ENCODE measurements at regions not wholly inside any gene's neighbourhood (a gene's known extent, or its start where the extent isn't known, plus 50 kb on each side); places are given as distances from the start of the nearest gene placed in this dataset.

- H3K4me1 ChIP-seq (ENCODE audit: low read depth), result no peaks in the 10 kb centered on the region
- no peaks in the 10 kb centered on the region for H3K27me3 ChIP-seq
- no peak overlapping the region for H3K4me3 ChIP-seq
- no peak for TF ChIP-seq CTCF (IDR thresholded peaks at IDR 0.05; ENCODE audit: low read depth, low read length)
- H3K36me3 ChIP-seq, result no peaks in the 10 kb centered on the region
- no peak for DNase-seq (ENCODE audit: low read depth in 1 of 2, low spot score in 1 of 2)
- H3K27ac ChIP-seq, result no peak overlapping the region
- no peaks in the 10 kb centered on the region for H3K9me3 ChIP-seq (ENCODE audit: low read depth)
Observed at GRCh38 chr2:58667137-58667774, 426.1 kb upstream of the FANCL start.

- Histone ChIP-seq H3K4me3 (no peak overlapping the region), H3K4me1 (ENCODE audit: low read depth) (no peaks in the 10 kb centered on the region), H3K36me3 (no peaks in the 10 kb centered on the region), H3K27ac (no peak overlapping the region), H3K9me3 (ENCODE audit: low read depth) (no peaks in the 10 kb centered on the region), H3K27me3 (no peaks in the 10 kb centered on the region)
- TF ChIP-seq CTCF (IDR thresholded peaks at IDR 0.05; ENCODE audit: low read depth, low read length), result no peak
- no peak for DNase-seq (ENCODE audit: low read depth in 1 of 2, low spot score in 1 of 2)
Observed at GRCh38 chr2:58666323-58666970, 425.3 kb upstream of the FANCL start.

- Histone ChIP-seq H3K4me3 (no peak overlapping the region), H3K4me1 (ENCODE audit: low read depth) (no peaks in the 10 kb centered on the region), H3K9me3 (ENCODE audit: low read depth) (no peaks in the 10 kb centered on the region), H3K27ac (no peak overlapping the region), H3K27me3 (no peaks in the 10 kb centered on the region), H3K36me3 (no peaks in the 10 kb centered on the region)
- no peak for TF ChIP-seq CTCF (IDR thresholded peaks at IDR 0.05; ENCODE audit: low read depth, low read length)
- no peak for DNase-seq (ENCODE audit: low read depth in 1 of 2, low spot score in 1 of 2)
Observed at GRCh38 chr2:58665154-58665553, 424.0 kb upstream of the FANCL start.

- TF ChIP-seq CTCF (IDR thresholded peaks at IDR 0.05; ENCODE audit: low read depth, low read length), result no peak
- H3K4me1 ChIP-seq (ENCODE audit: low read depth), result no peaks in the 10 kb centered on the region
- no peaks in the 10 kb centered on the region for H3K36me3 ChIP-seq
- no peak overlapping the region for H3K27ac ChIP-seq
- H3K9me3 ChIP-seq (ENCODE audit: low read depth), result no peaks in the 10 kb centered on the region
- DNase-seq (ENCODE audit: low read depth in 1 of 2, low spot score in 1 of 2), result no peak
- no peak overlapping the region for H3K4me3 ChIP-seq
- no peaks in the 10 kb centered on the region for H3K27me3 ChIP-seq
Observed at GRCh38 chr2:58664523-58665151, 423.5 kb upstream of the FANCL start.

- Histone ChIP-seq H3K36me3 (no peaks in the 10 kb centered on the region), H3K27ac (no peak overlapping the region)
- TF ChIP-seq CTCF (IDR thresholded peaks at IDR 0.05; ENCODE audit: low read depth, low read length), result no peak
Observed at GRCh38 chr2:58660046-58660445, 418.9 kb upstream of the FANCL start.

More at GRCh38 chr2:58660046-58660445, 418.9 kb upstream of the FANCL start:
- no peaks in the 10 kb centered on the region for H3K27me3 ChIP-seq
- H3K4me3 ChIP-seq, result no peak overlapping the region
- no peaks in the 10 kb centered on the region for H3K9me3 ChIP-seq (ENCODE audit: low read depth)
- H3K4me1 ChIP-seq (ENCODE audit: low read depth), result no peaks in the 10 kb centered on the region
- DNase-seq (ENCODE audit: low read depth in 1 of 2, low spot score in 1 of 2), result no peak
